Suprapubic skin (tissue), 4 donors: ENCODE measurements at regions not wholly inside any gene's neighbourhood (a gene's known extent, or its start where the extent isn't known, plus 50 kb on each side); places are given as distances from the start of the nearest gene placed in this dataset.
"Not testable (repeated sequence)": the region's sequence is repeated elsewhere in the genome, so short reads cannot be mapped to it uniquely, and the experiment has no call there.

ENCODE experiments used
- POLR2A ChIP-seq, 2 donors: fragments of 450-650 bp; IDR thresholded peaks; one replicate each; pipeline ENCODE4 v1.6.1; 2017; ENCODE audit warnings: antibody characterized with exemption in 2 of 2, mild to moderate bottlenecking in 2 of 2, moderate library complexity in 2 of 2
- POLR2AphosphoS5 ChIP-seq, 3 donors: sonication (generic); formaldehyde crosslinking; IDR thresholded peaks; one replicate each; pipeline ENCODE4 v1.6.1; 2017; ENCODE audit warnings: antibody characterized with exemption in 3 of 3

- not testable (repeated sequence) for TF ChIP-seq POLR2AphosphoS5, POLR2A (IDR thresholded peaks at IDR 0.05)
Measured at GRCh38 chr21:9017206-9017605, 1504.2 kb upstream of the TPTE start.
